ENCODE measurements at regions not wholly inside any gene's neighbourhood (a gene's known extent, or its start where the extent isn't known, plus 50 kb on each side); places are given as distances from the start of the nearest gene placed in this dataset.
"Not testable (repeated sequence)": the region's sequence is repeated elsewhere in the genome, so short reads cannot be mapped to it uniquely, and the experiment has no call there.

- no peak for TF ChIP-seq ZC3H11A (IDR thresholded peaks at IDR 0.05)
- no peak for TF ChIP-seq PHF8 (IDR thresholded peaks at IDR 0.05; ENCODE audit: borderline replicate concordance, low read depth)
- TF ChIP-seq FOSB (CRISPR knock-in tag; IDR thresholded peaks at IDR 0.05): no peak
- no peak for TF ChIP-seq CHD2 (IDR thresholded peaks at IDR 0.05; ENCODE audit: low read length, partially characterized antibody)
- no peak for TF ChIP-seq KDM1A (IDR thresholded peaks at IDR 0.05; ENCODE audit: low read depth)
Observed at GRCh38 chr16:25613931-25614330, 77.8 kb upstream of the HS3ST4 start (continued).

DNA sequence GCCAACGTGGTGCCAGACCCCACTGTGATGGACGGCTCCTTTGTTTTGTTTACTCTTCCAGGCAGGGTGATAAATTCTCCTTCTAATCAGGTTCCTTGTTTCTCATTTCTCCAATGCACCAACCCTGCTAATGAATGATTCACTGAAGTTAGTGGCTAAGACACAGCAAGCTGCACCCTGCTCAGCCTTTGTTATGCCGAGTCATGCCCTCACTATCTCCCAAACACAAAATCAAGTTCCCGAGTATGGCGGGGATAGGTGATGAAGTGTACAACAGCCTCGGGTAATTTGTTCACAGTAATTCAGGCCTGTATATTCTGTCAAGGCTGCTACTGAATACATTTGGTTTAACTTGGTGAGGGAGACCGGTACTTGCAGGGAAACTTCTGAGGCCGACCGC lies 83.8 kb upstream of the HS3ST4 start:
- H3K9me3 ChIP-seq: no peaks in the 10 kb centered on the region
- POLR2A ChIA-PET: no interaction called here
- TF ChIP-seq CBX8 (IDR thresholded peaks at IDR 0.05) (no peak), RCOR1 (IDR thresholded peaks at IDR 0.05; ENCODE audit: low read depth, low read length) (no peak)
- 40% methylated on average over 9 of the region's 9 CpGs for WGBS (ENCODE audit: missing lambda C conversion rate)
- no peak for FAIRE-seq
- no peak for DNase-seq (ENCODE audit: low read depth in 1 of 2, low spot score in 1 of 2)
- CTCF ChIA-PET: no interaction called here
- H3K4me3 ChIP-seq: no peak overlapping the region
- no peak overlapping the region for H3K4me2 ChIP-seq
- H3K27ac ChIP-seq: no peak overlapping the region
- no peaks in the 10 kb centered on the region for H3K4me1 ChIP-seq
- no peak for ATAC-seq

DNA sequence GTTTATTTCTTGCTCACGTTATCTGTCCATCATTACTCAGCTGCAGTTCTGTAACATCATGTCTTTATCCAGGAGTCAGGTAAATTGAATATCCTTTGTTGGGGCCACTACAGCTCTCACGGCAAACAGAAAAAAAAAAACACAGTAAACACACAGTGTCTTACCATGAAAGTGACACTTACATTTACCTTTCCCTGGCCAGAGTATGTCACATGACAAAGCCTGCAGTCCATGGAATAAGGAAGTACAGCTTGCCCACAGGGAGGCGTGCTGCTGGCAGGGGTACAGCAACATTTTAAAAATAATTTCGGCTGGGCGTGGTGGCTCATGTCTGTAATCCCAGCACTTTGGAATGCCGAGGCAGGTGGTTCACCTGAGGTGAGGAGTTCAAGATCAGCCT lies 85.7 kb upstream of the HS3ST4 start:
- POLR2A ChIA-PET: no interaction called here
- DNase-seq (ENCODE audit: low read depth in 1 of 2, low spot score in 1 of 2): no peak
- Histone ChIP-seq H3K4me3 (no peak overlapping the region), H3K4me1 (no peaks in the 10 kb centered on the region), H3K9me3 (no peaks in the 10 kb centered on the region), H3K4me2 (no peak overlapping the region), H3K27ac (no peak overlapping the region)
- ATAC-seq: no peak
- 12% methylated on average over 6 of the region's 6 CpGs for WGBS (ENCODE audit: missing lambda C conversion rate)
- CTCF ChIA-PET: interaction anchor here (1.1 kb wide), 1 partner anchor 29 kb away, joined by 3 read pairs; no protein-coding TSS in a partner anchor
- FAIRE-seq: no peak
- TF ChIP-seq RAD21 (conservative IDR thresholded peaks at IDR 0.05 in 1 of 2, IDR thresholded peaks at IDR 0.05 in 1 of 2) (no peak), POLR2AphosphoS2 (conservative IDR thresholded peaks at IDR 0.05; ENCODE audit: low read length) (no peak), MYC (IDR thresholded peaks at IDR 0.05; ENCODE audit: borderline replicate concordance, low read length) (no peak), SMC3 (IDR thresholded peaks at IDR 0.05) (no peak), HDAC2 (IDR thresholded peaks at IDR 0.05) (no peak), ZNF302 (CRISPR knock-in tag; IDR thresholded peaks at IDR 0.05) (no peak), CBX2 (IDR thresholded peaks at IDR 0.05; ENCODE audit: borderline replicate concordance, low read depth) (no peak), ZC3H11A (IDR thresholded peaks at IDR 0.05) (no peak)

DNA sequence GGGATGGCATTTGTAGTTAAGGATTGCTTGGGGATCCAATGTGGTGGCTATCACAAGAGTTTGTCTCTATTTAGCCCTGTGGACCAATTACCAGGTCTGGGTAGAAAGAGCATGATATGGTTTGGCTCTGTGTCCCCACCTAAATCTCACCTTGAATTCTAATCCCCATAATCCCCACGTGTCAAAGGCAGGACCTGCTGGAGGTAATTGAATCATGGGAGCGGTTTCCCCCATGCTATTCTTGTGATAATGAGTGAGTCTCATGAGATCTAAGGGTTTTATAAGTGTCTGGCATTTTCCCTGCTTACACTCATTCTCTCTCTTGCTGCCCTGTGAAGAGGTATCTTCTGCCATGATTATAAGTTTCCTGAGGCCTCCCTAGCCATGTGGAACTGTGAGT lies 86.4 kb upstream of the HS3ST4 start:
- ATAC-seq (no peak), FAIRE-seq (no peak), DNase-seq (ENCODE audit: low read depth in 1 of 2, low spot score in 1 of 2) (no peak)
- CTCF ChIA-PET: no interaction called here
- no peak overlapping the region for H3K4me3 ChIP-seq
- H3K9me3 ChIP-seq: no peaks in the 10 kb centered on the region
- TF ChIP-seq JUN (IDR thresholded peaks at IDR 0.05): no peak
- no peak for TF ChIP-seq NFE2L2 (conservative IDR thresholded peaks at IDR 0.05; ENCODE audit: low read length)
- no peak for TF ChIP-seq ZC3H11A (IDR thresholded peaks at IDR 0.05)
- TF ChIP-seq POLR2AphosphoS2 (conservative IDR thresholded peaks at IDR 0.05; ENCODE audit: low read length): no peak
- no peak for TF ChIP-seq ZFP36 (IDR thresholded peaks at IDR 0.05; ENCODE audit: borderline replicate concordance, partially characterized antibody)
- TF ChIP-seq RARB (CRISPR knock-in tag; IDR thresholded peaks at IDR 0.05): no peak
- no peak for TF ChIP-seq BHLHE40 (IDR thresholded peaks at IDR 0.05; ENCODE audit: low read depth, low read length)
- TF ChIP-seq TFCP2L1 (CRISPR knock-in tag; IDR thresholded peaks at IDR 0.05): no peak
- TF ChIP-seq NPAS2 (CRISPR knock-in tag; IDR thresholded peaks at IDR 0.05; ENCODE audit: borderline replicate concordance): no peak
- TF ChIP-seq EHMT2 (IDR thresholded peaks at IDR 0.05; ENCODE audit: low read depth): no peak
- TF ChIP-seq, protein P1, sequence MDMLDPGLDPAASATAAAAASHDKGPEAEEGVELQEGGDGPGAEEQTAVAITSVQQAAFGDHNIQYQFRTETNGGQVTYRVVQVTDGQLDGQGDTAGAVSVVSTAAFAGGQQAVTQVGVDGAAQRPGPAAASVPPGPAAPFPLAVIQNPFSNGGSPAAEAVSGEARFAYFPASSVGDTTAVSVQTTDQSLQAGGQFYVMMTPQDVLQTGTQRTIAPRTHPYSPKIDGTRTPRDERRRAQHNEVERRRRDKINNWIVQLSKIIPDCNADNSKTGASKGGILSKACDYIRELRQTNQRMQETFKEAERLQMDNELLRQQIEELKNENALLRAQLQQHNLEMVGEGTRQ (IDR thresholded peaks at IDR 0.05): no peak
- H3K4me1 ChIP-seq: no peaks in the 10 kb centered on the region
- WGBS (ENCODE audit: missing lambda C conversion rate): 2% methylated on average over 2 of the region's 2 CpGs
- H3K4me2 ChIP-seq: no peak overlapping the region
- H3K27ac ChIP-seq: no peak overlapping the region
- POLR2A ChIA-PET: no interaction called here

- ATAC-seq; H3K4me1 ChIP-seq; H3K9me3 ChIP-seq; H3K27ac ChIP-seq; FAIRE-seq; H3K4me2 ChIP-seq; CTCF ChIA-PET; H3K4me3 ChIP-seq; POLR2A ChIA-PET; DNase-seq (ENCODE audit: low read depth in 1 of 2, low spot score in 1 of 2): not testable (repeated sequence)
- WGBS (ENCODE audit: missing lambda C conversion rate): 7% methylated on average over 2 of the region's 2 CpGs
Observed at GRCh38 chr16:25601306-25601705, 90.5 kb upstream of the HS3ST4 start.
